Gastrocnemius medialis (tissue), 4 donors: ENCODE measurements at regions not wholly inside any gene's neighbourhood (a gene's known extent, or its start where the extent isn't known, plus 50 kb on each side); places are given as distances from the start of the nearest gene placed in this dataset.

Experiments used
- ATAC-seq, 2 donors: fragments of 150-250 bp; one replicate each; pipeline ENCODE4 v1.9.1; 2016
- DNase-seq, 2 donors: peaks; one replicate each; pipeline ENCODE4 v3.0.0-alpha.2; 2019
- H3K27ac ChIP-seq, 4 donors: fragments of 200-600 bp; sonication (generic); 1 replicate in 1 of 4; 2 replicates in 3 of 4; pipeline ENCODE4 v1.5.1; 2016 to 2018; ENCODE audit warnings: mild to moderate bottlenecking in 2 of 4, moderate library complexity in 1 of 4
- H3K27me3 ChIP-seq, 3 donors: fragments of 200-600 bp; sonication (generic) in 2 of 3; 1 replicate in 1 of 3; 2 replicates in 2 of 3; pipeline versions ENCODE4 v1.5.1 to v1.6.0; 2016 to 2019; ENCODE audit warnings: mild to moderate bottlenecking in 1 of 3, moderate library complexity in 1 of 3
- H3K36me3 ChIP-seq, 2 donors: fragments of 200-600 bp; sonication (generic) in 1 of 2; one replicate each; pipeline ENCODE4 v1.5.1; 2017 to 2018
- H3K4me1 ChIP-seq, 2 donors: fragments of 200-600 bp; sonication (generic) in 1 of 2; one replicate each; pipeline ENCODE4 v1.5.1; 2016 to 2017; ENCODE audit warnings: mild to moderate bottlenecking in 2 of 2
- H3K4me3 ChIP-seq, 4 donors: fragments of 200-600 bp; sonication (generic) in 3 of 4; 1 replicate in 1 of 4; 2 replicates in 3 of 4; pipeline ENCODE4 v1.5.1; 2016 to 2019; ENCODE audit warnings: mild to moderate bottlenecking in 2 of 4
- H3K9me3 ChIP-seq, 3 donors: fragments of 200-600 bp; sonication (generic) in 2 of 3; 1 replicate in 1 of 3; 2 replicates in 2 of 3; pipeline ENCODE4 v1.5.1; 2016 to 2019
- CTCF ChIP-seq, 5 experiments: fragments of 450-650 bp in 3 of 5; fragments of 200-600 bp in 2 of 5; sonication (generic) in 2 of 5; IDR thresholded peaks in 4 of 5; conservative IDR thresholded peaks in 1 of 5; 1 replicate in 4 of 5; 2 replicates in 1 of 5; pipeline ENCODE4 v1.5.1; 2016 to 2019; ENCODE audit warnings: antibody characterized with exemption in 5 of 5, mild to moderate bottlenecking in 3 of 5, moderate library complexity in 3 of 5
- POLR2A ChIP-seq, 2 donors: fragments of 450-650 bp; IDR thresholded peaks; one replicate each; pipeline ENCODE4 v1.6.1; 2017; ENCODE audit warnings: antibody characterized with exemption in 2 of 2, mild to moderate bottlenecking in 2 of 2, moderate library complexity in 2 of 2
- in situ Hi-C, 4 donors: fragments of 200-750 bp; cut with MboI; loops; one replicate each; pipeline versions ENCODE4 v1.15.0 to v1.8.0; 2017; ENCODE audit warnings: low sequenced_read_pairs in 4 of 4
- intact Hi-C: fragments of 100-400 bp; cut with DNase I; formaldehyde crosslinking; loops from one replicate; pipeline ENCODE4 v1.15.1; 2023; ENCODE audit warnings: low total_unique reads

GRCh38 chr5:102594192-102594591, 95.4 kb upstream of the SLCO6A1 start:
- DNase-seq (no peak), ATAC-seq (no peak)
- TF ChIP-seq CTCF (IDR thresholded peaks at IDR 0.05 in 4 of 5, conservative IDR thresholded peaks at IDR 0.05 in 1 of 5) (no peak), POLR2A (IDR thresholded peaks at IDR 0.05) (no peak)
- no peaks in the 10 kb centered on the region for H3K36me3 ChIP-seq
- no peak overlapping the region for H3K4me3 ChIP-seq
- in situ Hi-C loops (loop anchor here in 1 of 4 donors (25.0 kb wide), 1 partner anchor 443 kb away; no protein-coding TSS in a partner anchor), intact Hi-C loops (no loop called here)
- H3K4me1 ChIP-seq: no peaks in the 10 kb centered on the region
- no peaks in the 10 kb centered on the region for H3K9me3 ChIP-seq
- H3K27me3 ChIP-seq: no peaks in the 10 kb centered on the region
- H3K27ac ChIP-seq: no peak overlapping the region

- Histone ChIP-seq H3K4me1 (no peaks in the 10 kb centered on the region), H3K9me3 (no peaks in the 10 kb centered on the region), H3K27ac (no peak overlapping the region), H3K4me3 (no peak overlapping the region), H3K27me3 (no peaks in the 10 kb centered on the region), H3K36me3 (no peaks in the 10 kb centered on the region)
- in situ Hi-C loops: loop anchor here in 1 of 4 donors (25.0 kb wide), 1 partner anchor 442 kb away; no protein-coding TSS in a partner anchor
- intact Hi-C loops: no loop called here
- no peak for ATAC-seq
- DNase-seq: no peak
- TF ChIP-seq CTCF (IDR thresholded peaks at IDR 0.05 in 4 of 5, conservative IDR thresholded peaks at IDR 0.05 in 1 of 5): no peak
- no peak for TF ChIP-seq POLR2A (IDR thresholded peaks at IDR 0.05)
Measured at GRCh38 chr5:102595332-102595731, 96.5 kb upstream of the SLCO6A1 start.

GRCh38 chr5:102596113-102596512, 97.3 kb upstream of the SLCO6A1 start:
- Histone ChIP-seq H3K4me3 (no peak overlapping the region), H3K4me1 (no peaks in the 10 kb centered on the region), H3K27ac (no peak overlapping the region), H3K27me3 (no peaks in the 10 kb centered on the region), H3K9me3 (no peaks in the 10 kb centered on the region), H3K36me3 (no peaks in the 10 kb centered on the region)
- TF ChIP-seq CTCF (IDR thresholded peaks at IDR 0.05 in 4 of 5, conservative IDR thresholded peaks at IDR 0.05 in 1 of 5) (no peak), POLR2A (IDR thresholded peaks at IDR 0.05) (no peak)
- in situ Hi-C loops (loop anchor here in 1 of 4 donors (25.0 kb wide), 1 partner anchor 441 kb away; no protein-coding TSS in a partner anchor), intact Hi-C loops (no loop called here)
- ATAC-seq: no peak
- no peak for DNase-seq

GRCh38 chr5:102596951-102597350, 98.2 kb upstream of the SLCO6A1 start:
- in situ Hi-C loops: loop anchor here in 1 of 4 donors (25.0 kb wide), 1 partner anchor 440 kb away; no protein-coding TSS in a partner anchor
- TF ChIP-seq CTCF (IDR thresholded peaks at IDR 0.05 in 4 of 5, conservative IDR thresholded peaks at IDR 0.05 in 1 of 5): no peak
- no peak for TF ChIP-seq POLR2A (IDR thresholded peaks at IDR 0.05)
- H3K27ac ChIP-seq: no peak overlapping the region
- H3K4me3 ChIP-seq: no peak overlapping the region
- H3K4me1 ChIP-seq: no peaks in the 10 kb centered on the region
- ATAC-seq (no peak), DNase-seq (no peak)
- no peaks in the 10 kb centered on the region for H3K9me3 ChIP-seq
- H3K36me3 ChIP-seq: no peaks in the 10 kb centered on the region
- H3K27me3 ChIP-seq: no peaks in the 10 kb centered on the region
- intact Hi-C loops: no loop called here

GRCh38 chr5:102599289-102599688, 100.5 kb upstream of the SLCO6A1 start:
- ATAC-seq: no peak
- Histone ChIP-seq H3K27ac (no peak overlapping the region), H3K27me3 (no peaks in the 10 kb centered on the region), H3K9me3 (no peaks in the 10 kb centered on the region), H3K4me3 (no peak overlapping the region), H3K4me1 (no peaks in the 10 kb centered on the region), H3K36me3 (no peaks in the 10 kb centered on the region)
- TF ChIP-seq POLR2A (IDR thresholded peaks at IDR 0.05) (no peak), CTCF (IDR thresholded peaks at IDR 0.05 in 4 of 5, conservative IDR thresholded peaks at IDR 0.05 in 1 of 5) (no peak)
- no peak for DNase-seq
- in situ Hi-C loops: loop anchor here in 1 of 4 donors (25.0 kb wide), 1 partner anchor 438 kb away; no protein-coding TSS in a partner anchor
- intact Hi-C loops: no loop called here
